WTC11 (cell line): ENCODE measurements at regions not wholly inside any gene's neighbourhood (a gene's known extent, or its start where the extent isn't known, plus 50 kb on each side); places are given as distances from the start of the nearest gene placed in this dataset.

Experiments used
- CTCF ChIP-seq: fragments of 200-600 bp; IDR thresholded peaks from 2 replicates; pipeline ENCODE4 v1.8.0; 2022; ENCODE audit warnings: antibody characterized with exemption
- PREB ChIP-seq: sonication (generic); formaldehyde crosslinking; IDR thresholded peaks from 2 replicates; pipeline ENCODE4 v1.8.1; 2022; ENCODE audit warnings: mild to moderate bottlenecking, missing genetic modification reagents, moderate library complexity, borderline replicate concordance

DNA sequence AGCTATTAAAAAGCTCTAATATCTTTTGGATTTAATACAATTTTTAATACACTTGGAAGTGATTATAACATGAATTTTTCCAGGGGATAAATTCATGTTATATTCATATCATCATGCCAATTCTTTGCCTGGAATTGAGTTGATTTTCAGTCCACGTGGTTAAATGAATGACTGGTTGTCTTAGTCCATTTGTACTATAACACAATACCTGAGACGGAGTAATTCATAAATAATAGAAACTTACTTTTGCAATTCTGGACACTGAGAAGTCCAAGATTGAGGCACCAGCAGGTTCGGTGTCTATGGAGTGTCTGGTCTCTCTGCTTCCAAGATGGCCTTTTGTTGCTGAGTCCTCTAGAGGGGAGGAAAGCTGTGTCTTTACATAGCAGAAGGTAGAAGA, 66.2 kb upstream of the TRDN start:
- TF ChIP-seq CTCF (no peak), PREB (CRISPR knock-in tag) (no peak)
